ENCODE measurements at regions not wholly inside any gene's neighbourhood (a gene's known extent, or its start where the extent isn't known, plus 50 kb on each side); places are given as distances from the start of the nearest gene placed in this dataset.

- intact Hi-C loops (cut with DNase I; ENCODE audit: low total_unique reads), result no loop called here
- TF ChIP-seq CTCF (IDR thresholded peaks at IDR 0.05) (no peak), POLR2A (IDR thresholded peaks at IDR 0.05) (no peak)
- WGBS, 2 donors, result 76 to 80% methylated on average over 14 to 16 of the region's 16 CpGs
- H3K4me3 ChIP-seq (ENCODE audit: low read depth, poor library complexity, severe bottlenecking), result no peak overlapping the region
- peak; percentile 11 to 76 for DNase-seq (ENCODE audit: low spot score in 2 of 2)
Measured at GRCh38 chr6:168133687-168134559, 54.9 kb upstream of the FRMD1 start.

- intact Hi-C loops (cut with DNase I; ENCODE audit: low total_unique reads), result no loop called here
- no peak for TF ChIP-seq POLR2A (IDR thresholded peaks at IDR 0.05)
- TF ChIP-seq CTCF (IDR thresholded peaks at IDR 0.05), result no peak
- peak; percentile 12 to 57 for DNase-seq (ENCODE audit: low spot score in 2 of 2)
- 27 to 34% methylated on average over 13 of the region's 13 CpGs for WGBS, 2 donors
- no peak overlapping the region for H3K4me3 ChIP-seq (ENCODE audit: low read depth, poor library complexity, severe bottlenecking)
Measured at GRCh38 chr6:168133168-168133561, 54.2 kb upstream of the FRMD1 start.

GRCh38 chr6:168132531-168133167 is 53.6 kb upstream of the FRMD1 start:
- H3K4me3 ChIP-seq (ENCODE audit: low read depth, poor library complexity, severe bottlenecking), result no peak overlapping the region
- intact Hi-C loops (cut with DNase I; ENCODE audit: low total_unique reads), result no loop called here
- no peak for TF ChIP-seq CTCF (IDR thresholded peaks at IDR 0.05)
- no peak for TF ChIP-seq POLR2A (IDR thresholded peaks at IDR 0.05)
- 36 to 43% methylated on average over 26 to 34 of the region's 34 CpGs for WGBS, 2 donors
- peak; percentile 36 to 84 for DNase-seq (ENCODE audit: low spot score in 2 of 2)

- H3K4me3 ChIP-seq (ENCODE audit: low read depth, poor library complexity, severe bottlenecking), result no peak overlapping the region
- intact Hi-C loops (cut with DNase I; ENCODE audit: low total_unique reads), result no loop called here
- DNase-seq (ENCODE audit: low spot score in 2 of 2), result peak; percentile 11 to 70
- WGBS, 2 donors, result 89 to 91% methylated on average over 20 of the region's 20 CpGs
- TF ChIP-seq CTCF (IDR thresholded peaks at IDR 0.05) (no peak), POLR2A (IDR thresholded peaks at IDR 0.05) (no peak)
Measured at GRCh38 chr6:168131464-168132415, 52.7 kb upstream of the FRMD1 start.

GRCh38 chr6:168130697-168131371 is 51.8 kb upstream of the FRMD1 start:
- no peak overlapping the region for H3K4me3 ChIP-seq (ENCODE audit: low read depth, poor library complexity, severe bottlenecking)
- WGBS, 2 donors, result 57 to 59% methylated on average over 12 to 14 of the region's 14 CpGs
- peak in 1 of 2 donors; percentile 59 for DNase-seq (ENCODE audit: low spot score in 2 of 2)
- intact Hi-C loops (cut with DNase I; ENCODE audit: low total_unique reads), result no loop called here
- TF ChIP-seq POLR2A (IDR thresholded peaks at IDR 0.05) (no peak), CTCF (IDR thresholded peaks at IDR 0.05) (no peak)

Data from lower leg skin (tissue), 4 donors.